Pons (tissue), 1 donor: ENCODE measurements at regions not wholly inside any gene's neighbourhood (a gene's known extent, or its start where the extent isn't known, plus 50 kb on each side); places are given as distances from the start of the nearest gene placed in this dataset.
"Not testable (repeated sequence)": the region's sequence is repeated elsewhere in the genome, so short reads cannot be mapped to it uniquely, and the experiment has no call there.

Experiments used
- DNase-seq: peaks from one replicate; pipeline ENCODE4 v3.0.0-alpha.2; 2016; ENCODE audit warnings: low spot score

DNA sequence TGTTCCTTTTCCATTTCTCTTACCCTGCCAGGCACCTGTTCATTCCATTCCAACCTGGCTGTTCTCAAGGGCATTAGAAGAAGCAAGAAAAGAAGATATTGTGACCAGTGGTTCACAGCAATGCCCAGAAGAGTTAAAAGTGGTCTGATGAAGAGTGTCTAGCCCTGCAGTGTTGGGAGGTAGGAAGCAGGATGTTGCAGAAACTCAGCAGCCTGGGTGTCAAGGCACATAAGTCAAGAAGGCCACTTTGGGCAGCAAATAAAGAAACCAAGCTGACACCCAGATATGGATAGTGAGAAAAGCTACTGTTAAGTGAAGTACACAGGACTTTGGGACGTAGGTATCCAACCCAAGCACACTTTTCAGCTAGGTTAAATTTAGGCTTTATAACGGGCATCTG lies 199.9 kb upstream of the SATB1 start:
- DNase-seq, result no peak

DNA sequence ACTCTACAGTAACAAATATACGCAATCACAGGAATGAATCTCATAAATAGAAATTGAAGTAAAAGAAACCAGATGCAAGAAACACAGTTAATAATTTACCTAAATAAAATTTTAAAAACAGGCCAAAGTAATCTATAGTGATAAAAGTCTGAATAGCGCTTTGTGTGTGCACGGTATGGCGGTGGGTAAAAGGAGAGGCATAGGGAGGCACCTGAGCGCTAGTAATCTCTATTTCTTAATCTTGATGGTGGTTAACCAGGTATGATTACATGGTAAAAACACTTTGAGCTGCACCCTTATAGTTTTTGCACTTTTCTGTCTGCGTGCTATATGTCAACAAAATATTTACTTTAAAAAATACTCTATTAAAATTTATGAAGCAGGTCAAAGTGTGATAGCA lies 198.1 kb upstream of the SATB1 start:
- DNase-seq, result no peak

DNA sequence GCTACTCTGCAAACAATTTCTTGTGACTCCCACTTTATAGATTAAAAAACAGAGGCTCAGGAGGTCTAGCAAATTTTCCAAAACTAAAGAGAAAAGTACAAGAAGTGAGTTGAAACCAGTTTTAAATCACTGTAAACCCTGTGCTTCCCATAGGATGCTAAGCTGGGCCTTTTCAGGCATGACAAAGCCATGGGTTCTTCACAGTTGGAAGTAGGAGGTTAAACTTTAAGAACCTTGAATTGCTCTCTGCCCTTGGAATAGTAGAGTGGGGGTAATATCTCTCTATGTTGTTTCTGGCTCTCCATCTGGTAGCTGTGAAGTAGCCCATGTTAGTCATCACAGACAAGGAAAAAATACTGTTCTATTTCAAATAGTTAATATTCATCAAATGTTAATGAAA lies 193.6 kb upstream of the SATB1 start:
- DNase-seq, result no peak

DNA sequence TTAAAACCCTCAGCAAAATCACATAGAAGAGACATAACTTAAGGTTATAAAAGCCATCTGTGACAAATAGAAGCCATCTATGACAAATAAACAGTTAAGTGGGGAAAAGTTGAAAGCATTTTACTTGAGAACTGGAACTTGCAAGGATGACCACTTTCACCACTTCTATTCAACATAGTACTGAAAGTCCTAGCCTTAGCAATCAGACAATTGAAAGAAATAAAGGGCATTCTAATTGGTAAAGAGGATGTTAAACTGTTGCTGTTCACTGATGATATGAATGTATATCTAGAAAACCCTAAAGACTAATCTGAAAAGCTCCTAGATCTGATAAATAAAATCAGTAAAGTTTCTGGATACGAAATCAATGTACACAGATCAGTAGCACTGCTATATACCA lies 186.9 kb upstream of the SATB1 start:
- no peak for DNase-seq

DNA sequence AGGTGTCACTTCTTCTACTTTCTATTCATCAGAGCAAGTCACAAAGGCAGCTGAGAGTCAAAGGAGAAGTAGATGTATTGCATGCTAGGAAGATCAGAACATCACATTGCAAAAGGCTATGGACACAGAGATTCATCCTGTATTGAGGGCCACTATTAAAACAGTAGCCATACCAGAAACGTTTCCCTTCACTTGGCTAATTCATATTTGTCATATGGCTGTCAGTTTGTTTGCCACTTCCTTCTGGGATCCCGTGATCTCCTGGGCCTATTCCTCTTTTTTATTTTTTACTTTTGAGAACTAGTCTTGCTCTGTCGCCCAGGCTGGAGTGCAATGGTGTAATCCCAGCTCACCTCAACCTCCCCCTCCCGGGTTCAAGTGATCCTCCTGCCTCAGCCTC lies 184.0 kb upstream of the SATB1 start:
- DNase-seq, result no peak

DNA sequence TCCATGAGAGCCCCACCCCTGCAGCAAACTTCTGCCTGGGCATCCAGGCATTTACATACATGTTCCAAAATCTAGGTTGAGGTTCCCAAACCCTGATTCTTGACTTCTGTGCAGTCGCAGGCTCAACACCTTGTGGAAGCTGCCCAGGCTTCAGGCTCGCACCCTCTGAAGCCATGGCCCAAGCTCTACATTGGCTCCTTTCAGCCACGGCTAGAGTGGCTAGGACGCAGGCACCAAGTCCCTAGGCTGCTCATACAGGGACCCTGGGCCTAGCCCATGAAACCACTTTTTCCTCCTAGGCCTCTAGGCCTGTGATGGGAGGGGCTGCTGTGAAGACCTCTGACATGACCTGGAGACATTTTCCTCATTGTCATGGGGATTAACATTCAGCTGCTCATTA lies 172.8 kb upstream of the SATB1 start:
- no peak for DNase-seq

DNA sequence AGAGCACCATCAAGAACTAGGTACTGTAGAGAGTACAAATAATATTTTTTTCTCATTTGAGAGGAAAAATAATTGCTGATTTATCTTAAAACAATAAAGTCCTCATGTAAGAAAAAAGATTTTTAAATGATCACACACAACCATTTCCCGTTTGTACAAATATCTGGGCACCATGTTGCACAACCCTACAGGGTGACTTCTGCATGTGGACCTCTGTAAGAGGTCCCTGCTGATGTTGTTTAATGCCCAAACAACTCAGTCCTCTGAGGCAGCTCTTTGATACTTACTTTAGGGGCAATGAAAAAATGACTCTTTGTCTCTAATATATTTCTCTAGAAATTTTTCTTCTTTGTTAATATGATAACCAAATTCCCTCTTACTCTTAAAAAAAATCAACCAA lies 168.1 kb upstream of the SATB1 start:
- DNase-seq, result no peak

DNA sequence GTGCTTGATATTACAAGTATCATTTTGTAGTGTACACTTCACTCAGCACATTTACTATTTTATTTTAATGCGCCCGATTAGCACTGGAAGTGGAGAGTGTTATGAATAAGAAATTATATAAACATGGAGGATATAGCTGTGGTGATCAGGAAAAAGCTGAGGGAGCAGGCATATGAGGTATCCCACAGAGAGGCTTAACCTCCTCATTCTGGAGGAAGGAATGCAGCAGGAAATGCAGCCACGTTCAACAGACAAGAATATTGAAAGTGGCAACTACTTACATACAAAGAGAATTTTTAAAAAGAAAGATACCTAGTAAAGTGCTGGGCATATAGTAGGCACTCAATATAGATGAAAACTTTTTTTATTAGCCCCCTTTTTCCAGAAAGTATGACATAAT lies 166.0 kb upstream of the SATB1 start:
- no peak for DNase-seq

DNA sequence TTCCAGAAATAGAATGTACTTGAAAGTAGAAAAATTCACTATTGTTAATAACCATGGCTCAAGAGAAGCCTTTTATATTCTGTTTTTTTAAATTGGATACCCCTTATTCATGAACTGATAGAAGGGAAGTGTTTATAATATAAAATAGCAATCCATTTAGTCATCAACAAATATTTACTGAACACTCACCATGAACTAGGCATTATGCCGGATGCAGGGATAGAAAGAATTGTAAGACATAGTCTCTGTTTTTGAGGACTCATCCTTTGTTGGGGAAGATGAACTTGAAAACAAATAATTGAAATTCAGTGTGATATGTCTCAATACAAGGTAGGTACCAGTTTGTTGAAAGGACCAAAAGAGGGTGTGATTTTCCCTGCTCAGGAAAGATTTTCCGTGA lies 160.9 kb upstream of the SATB1 start:
- no peak for DNase-seq

DNA sequence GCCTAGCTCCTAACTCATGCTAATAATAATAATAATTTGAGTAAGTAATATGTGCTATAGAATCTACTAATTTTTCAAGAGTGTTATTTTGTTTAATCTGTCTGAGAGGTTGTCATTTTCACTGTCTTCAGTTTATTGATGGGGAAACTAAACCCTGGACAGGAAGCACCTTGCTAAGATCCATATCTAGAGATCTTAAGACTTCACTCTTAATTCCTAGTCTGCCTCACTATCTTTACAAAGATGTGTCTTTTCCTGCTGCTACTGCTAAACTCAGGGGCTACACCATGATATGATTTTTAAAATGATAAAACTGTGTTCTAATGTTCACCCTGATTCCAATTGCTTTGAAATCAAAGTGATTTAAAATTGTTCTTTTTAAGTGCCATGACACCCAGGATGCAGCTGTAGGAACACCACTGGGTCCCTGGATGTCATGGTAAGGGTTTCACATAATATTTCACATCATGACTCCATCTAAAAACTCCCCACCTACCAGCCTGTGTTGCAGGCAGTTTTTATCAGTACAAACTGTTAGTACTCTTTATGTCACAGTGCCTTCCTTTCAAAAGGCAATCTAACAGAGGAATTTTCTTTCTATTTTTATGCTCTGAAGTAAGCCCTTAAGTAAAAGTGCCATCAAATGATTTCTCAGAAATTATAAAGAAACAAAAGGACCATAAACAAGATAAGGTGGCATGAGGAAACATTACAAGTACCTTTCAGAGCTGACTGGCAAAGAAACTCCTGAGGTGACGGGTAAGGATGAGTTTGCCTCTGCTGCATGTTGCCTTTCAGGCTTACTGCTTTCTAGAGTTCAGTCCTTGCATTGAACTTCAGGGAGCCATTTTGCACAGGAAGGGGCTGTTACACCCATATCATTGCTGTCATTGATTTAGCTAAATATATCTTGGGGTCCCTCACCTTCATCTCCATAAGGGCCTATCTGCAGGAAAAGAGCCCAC lies 160.1 kb upstream of the SATB1 start:
- DNase-seq, result no peak

DNA sequence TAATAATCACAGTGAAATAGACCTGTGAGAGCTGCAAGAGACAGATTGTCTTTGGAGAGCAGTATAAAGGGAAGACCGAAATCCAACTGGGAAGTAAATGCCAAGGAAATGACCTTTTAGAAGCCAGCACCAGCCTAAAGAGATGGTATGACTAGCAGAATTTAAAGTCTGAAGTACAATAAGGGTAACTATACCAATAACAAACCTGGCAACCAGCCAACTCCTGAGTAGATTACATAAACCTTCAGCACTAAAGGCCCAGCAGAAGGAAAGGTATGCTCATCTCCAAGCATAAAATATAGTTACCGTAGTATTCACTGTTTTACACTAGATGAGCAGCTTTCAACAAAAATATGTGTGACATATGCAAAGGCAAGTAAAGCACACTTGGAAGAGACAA lies 155.1 kb upstream of the SATB1 start:
- no peak for DNase-seq

DNA sequence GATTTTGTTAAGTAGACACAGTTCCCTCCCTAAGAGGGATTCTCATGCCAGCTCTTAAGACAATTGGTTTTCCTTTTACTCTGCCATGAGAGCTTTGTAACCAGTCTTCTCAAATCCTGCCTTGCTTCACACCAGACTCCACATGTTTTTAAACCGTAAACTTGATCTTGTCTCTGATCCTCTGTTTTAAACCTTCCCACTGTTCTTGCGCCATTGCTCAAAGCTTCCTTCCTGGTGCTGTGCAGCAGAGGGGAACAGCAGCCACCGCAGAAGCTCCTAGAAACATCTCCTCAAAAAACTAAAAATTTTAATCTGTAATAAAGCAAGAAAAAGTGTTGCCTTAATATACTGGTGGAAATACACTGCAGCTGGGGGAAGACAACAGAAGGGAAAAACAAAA lies 154.5 kb upstream of the SATB1 start:
- DNase-seq, result no peak

DNA sequence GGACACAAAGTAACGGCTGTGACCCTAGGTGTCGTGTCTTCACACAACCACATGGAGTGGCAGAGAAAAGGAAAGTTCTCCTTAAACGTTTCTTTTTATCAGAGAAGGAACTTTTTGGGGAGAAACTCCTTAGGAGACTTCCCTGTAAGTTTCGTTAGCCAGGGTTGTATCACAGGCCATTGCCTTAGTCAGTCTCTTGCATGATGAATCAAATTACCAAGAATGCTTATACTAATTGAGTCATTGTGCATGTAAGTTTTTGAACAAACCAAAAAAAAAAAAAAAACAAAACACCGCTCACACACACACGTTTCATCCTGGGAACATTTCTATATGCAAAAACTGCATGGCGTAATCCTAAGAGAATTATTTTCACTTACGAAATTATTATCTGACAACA lies 150.4 kb upstream of the SATB1 start:
- DNase-seq, result no peak

DNA sequence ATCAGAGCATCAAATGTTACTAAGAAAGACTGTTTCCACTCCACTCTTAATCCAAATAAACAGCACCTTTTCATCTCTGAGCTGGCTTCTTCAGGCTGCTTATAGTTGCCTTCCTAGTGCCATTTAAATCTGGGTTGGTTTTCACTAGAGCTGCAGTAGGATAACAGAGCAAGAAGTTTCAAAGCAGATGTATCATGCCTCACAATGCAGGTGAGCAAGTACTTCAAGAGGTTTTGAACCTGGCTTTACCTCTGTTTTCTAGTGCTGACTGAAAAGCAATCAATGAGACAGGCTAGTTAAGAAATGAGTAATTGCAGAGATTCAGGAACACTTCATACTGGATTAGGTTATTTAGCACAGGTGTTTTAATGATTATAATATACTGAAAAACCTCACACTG lies 147.7 kb upstream of the SATB1 start:
- DNase-seq, result no peak

DNA sequence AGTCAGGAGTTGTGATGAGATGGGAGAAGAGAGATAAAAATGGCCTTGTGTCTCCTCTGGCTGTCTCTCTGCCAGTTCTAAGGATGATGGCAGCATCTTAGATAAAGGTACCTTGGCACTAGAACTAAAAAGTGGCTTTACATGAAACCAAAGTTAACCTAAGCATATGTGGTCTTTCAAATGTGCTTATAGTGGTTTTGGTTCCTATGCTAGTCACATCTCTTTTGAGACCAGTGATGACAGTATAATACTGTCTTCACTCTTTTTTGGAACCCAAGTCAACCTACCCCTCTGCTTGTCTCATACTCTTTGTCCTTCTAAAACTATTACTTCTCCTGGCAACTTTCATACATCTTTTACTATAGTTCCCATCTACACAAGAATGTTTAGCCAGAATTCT lies 142.2 kb upstream of the SATB1 start:
- DNase-seq, result no peak

DNA sequence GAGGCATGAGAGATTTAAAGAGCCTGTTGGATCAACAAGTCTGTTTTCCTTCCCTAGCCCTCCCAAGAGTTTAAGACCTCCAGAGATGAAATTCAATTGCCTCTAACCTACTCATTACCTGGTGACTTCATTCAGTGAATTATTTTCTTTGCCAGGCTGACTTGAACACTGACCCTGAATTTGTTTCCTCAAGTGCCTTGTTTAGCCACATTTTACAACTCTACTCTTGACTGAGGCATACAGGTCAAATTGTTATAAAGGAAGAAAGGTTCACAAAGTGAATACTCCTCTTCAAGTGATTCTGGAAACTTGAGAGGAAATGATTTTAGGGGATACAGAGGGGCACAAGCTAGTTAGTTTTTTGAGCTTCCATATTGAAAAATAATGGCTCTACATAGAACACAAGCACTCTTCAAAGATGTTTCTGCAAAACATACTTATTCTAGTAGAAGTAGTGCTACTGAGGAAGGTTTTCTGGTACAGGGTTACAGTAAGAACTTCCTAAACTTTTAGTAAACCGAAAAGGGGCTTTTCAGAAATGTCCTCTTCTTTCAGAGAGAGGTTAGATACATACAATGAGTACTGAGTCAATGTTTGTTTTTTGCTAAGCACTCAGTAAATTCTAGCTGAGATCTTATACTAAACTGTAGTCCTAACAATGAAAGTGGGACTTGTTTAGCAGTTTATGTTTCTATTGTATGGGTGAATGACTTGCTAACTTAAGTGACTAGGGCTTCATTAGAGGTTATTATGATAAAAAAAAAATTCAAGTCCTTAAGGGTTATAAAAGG lies 137.4 kb upstream of the SATB1 start:
- no peak for DNase-seq

DNA sequence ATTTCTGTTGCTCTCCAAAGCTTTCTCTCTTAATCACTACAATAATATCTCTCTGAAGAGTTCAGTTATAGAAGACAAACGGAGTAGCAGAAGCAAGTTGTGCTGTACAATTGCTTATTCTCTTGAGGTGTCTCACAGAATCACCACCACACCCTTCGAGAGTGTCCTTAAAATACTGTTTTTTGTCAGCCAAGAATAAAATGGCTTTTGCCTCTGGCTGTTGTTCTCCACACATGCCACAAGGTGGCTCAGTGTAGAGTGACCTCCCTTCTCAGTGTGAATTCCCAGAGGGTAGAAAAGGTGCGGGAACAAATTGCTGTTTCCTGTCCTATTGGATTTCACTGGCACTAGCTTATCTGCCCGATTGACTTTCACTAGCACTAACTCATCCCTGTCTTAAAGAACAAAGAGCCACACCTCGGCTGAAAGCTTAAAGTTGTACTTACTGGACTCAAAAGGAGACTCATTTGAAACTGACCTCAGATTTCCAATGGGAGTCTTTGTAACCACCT lies 134.2 kb upstream of the SATB1 start:
- peak; percentile 52 for DNase-seq

DNA sequence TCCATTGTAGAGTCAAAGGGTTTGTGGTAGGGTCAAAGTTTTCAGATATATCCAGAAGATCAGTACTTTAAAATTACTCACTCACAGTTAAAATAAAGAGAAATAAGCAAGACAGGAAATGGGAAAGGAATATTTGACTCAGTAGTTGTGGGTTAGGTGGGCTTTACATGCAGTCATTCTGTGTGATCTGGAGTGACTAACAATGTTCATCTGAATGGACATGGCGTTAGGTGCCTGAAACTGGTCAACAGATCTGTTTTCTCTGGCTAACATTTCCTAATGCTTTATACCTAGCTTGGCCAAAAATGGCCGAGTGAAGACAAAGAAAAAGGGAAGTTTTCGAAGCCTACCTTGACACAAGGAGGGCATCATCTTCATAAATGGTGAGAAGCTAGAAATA lies 133.4 kb upstream of the SATB1 start:
- no peak for DNase-seq

DNA sequence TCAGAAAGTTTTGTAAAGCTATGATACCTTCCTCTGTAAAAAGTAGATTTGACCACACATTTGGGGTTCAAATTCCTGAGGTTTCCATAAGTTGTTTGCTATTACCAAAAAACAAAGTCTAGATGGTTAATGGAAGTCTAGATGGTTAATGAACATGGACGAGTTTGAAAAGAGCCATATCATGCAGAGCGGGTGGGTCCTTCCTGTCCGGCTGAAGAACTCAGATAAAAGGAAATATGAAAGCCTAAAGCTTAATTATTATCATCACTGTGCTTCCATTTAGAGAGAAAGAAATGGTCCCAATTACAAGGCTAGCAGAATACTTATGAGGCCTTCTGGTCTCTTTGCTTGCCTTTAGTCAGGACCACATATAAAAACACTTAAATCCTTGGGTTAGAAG lies 132.1 kb upstream of the SATB1 start:
- no peak for DNase-seq

DNA sequence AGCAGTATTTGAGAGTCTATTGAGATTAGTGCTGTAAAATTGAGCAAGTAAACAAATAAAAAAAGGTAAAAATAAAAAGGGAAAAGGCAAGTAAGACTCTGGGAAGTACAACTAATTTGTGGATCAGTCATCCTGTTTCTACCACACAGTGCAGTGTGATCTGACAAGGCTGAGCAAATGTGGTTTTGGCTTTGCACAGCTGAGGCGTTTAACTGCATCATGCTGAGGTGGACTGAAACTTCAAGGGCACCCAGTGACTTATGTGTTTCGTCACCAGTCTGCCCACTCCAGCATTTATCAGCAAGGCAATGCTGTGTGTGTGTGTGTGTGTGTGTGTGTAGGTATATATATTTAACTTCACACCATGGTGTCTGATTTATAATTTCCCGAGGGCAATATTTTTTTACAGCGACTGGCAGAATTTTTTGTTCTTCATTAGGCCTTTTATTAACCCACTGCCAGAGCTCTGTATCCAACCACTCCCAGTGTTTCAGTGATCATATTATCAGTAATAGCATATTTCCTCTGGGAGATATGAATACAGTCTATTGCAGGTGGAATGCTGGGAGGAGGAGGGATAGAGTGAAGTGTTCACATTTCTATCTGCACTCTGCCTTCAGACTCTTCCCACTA lies 131.5 kb upstream of the SATB1 start:
- DNase-seq, result no peak

DNA sequence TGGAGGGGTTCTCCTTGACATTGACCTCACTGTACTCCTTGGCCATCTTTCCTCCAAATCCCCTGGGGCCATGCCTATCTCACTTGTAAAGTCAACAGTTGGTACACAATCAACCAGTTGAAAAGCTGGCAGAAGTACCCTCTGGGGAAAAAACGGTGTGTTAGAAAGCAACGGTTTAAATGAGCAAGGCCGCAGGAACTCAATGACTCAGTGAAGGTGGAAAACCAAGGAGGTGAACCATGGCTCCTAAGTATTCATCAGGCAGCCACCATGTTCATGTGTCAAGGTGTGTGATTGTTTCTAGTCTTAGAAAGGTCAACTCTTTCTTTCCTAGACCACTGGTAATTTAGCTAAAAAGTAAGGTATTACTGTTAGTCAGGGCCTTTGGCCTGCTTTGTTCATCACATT lies 130.9 kb upstream of the SATB1 start:
- no peak for DNase-seq

DNA sequence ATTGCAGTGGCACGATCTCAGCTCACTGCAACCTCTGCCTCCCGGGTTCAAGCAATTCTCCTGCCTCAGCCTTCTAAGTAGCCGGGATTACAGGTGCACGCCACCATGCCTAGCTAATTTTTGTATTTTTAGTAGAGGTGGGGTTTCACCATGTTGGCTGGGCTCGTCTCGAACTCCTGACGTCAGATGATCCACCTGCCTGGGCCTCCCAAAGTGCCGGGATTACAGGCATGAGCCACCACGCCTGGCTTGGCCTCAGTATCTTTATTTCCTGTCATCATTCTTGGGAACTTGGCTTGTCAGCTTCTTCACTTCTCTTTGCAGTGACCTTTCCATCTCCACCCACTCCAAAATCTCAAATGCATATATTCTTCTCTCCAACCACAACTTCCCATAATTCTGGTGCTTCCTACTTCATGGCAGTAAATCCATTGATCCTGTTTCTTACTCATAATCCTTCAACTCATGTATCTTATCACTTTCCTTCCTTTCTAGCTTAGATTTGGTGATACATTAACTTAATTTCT lies 127.5 kb upstream of the SATB1 start:
- not testable (repeated sequence) for DNase-seq
